GM18951 (cell line): ENCODE measurements at regions not wholly inside any gene's neighbourhood (a gene's known extent, or its start where the extent isn't known, plus 50 kb on each side); places are given as distances from the start of the nearest gene placed in this dataset.
"Not testable (repeated sequence)": the region's sequence is repeated elsewhere in the genome, so short reads cannot be mapped to it uniquely, and the experiment has no call there.

Experiments
- POLR2A ChIP-seq: IDR thresholded peaks from 4 replicates; pipeline ENCODE4 v1.6.1; 2011; ENCODE audit warnings: mild to moderate bottlenecking; ENCODE audit not compliant: insufficient read length, insufficient read depth; ENCODE audit errors: extremely low read depth
- in situ Hi-C: fragments of 300-500 bp; cut with MboI; formaldehyde crosslinking; loops from one replicate; pipeline ENCODE4 v1.12.0; 2022; ENCODE audit warnings: low sequenced_read_pairs, mixed read lengths, inconsistent platforms; ENCODE audit not compliant: unreplicated experiment

DNA sequence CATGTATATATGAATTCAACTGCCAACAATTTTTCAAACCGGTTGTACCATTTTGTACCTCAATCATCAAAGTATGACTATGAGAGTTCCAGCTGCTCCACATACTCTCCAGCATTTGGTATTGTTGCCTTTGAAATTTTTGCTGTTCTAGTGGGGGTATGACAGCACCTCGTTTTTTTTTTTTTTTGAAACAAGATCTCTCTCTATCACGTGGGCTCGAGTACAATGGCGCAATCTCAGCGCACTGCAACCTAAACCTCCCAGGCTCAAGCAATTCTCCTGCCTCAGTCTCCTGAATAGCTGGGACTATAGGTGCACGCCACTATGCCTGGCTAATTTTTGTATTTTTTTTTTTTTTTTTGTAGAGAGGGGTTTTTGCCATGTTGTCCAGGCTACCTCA, 144.7 kb upstream of the JARID2 start:
- no peak for TF ChIP-seq POLR2A
- in situ Hi-C loops = no loop called here

- in situ Hi-C loops = no loop called here
Observed at GRCh38 chr6:15102241-15102640, 143.6 kb upstream of the JARID2 start.

GRCh38 chr6:15106958-15107643, 138.8 kb upstream of the JARID2 start:
- no peak for TF ChIP-seq POLR2A
- in situ Hi-C loops = no loop called here

More at GRCh38 chr6:15102241-15102640, 143.6 kb upstream of the JARID2 start:
- no peak for TF ChIP-seq POLR2A

DNA sequence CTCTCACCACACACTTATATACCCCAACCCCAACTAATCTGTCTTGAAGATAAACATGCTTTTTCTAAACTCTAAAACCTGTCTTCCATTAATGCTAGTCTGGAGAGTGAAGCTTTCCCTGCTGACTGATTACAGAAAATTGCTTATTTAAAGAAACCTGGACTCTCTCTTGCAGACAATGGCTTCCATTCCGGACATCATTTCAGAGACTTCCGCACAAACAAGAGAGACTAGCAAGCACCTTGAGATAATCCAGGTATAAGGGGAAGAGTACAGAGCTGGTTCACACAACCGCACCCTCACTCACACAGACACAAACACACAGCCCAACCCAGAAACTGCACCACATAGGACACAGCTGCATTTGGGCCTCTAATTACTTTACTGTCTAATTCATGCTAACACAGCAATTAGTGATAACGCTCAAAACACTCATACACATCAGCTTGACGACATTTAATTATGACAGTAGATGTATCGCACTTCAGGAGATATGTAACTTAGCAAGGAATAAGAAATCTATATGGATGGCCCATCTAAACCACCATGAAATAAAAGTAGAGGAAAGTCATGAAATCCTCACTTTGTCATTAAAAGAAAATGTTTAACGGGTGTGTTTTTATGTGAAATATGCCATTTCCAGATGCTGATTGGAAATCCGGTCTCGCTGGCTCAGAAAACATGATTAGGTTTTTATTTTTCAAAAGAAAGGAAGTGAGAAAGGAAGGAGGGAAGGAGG, 138.1 kb upstream of the JARID2 start:
- in situ Hi-C loops = no loop called here
- TF ChIP-seq POLR2A = no peak

DNA sequence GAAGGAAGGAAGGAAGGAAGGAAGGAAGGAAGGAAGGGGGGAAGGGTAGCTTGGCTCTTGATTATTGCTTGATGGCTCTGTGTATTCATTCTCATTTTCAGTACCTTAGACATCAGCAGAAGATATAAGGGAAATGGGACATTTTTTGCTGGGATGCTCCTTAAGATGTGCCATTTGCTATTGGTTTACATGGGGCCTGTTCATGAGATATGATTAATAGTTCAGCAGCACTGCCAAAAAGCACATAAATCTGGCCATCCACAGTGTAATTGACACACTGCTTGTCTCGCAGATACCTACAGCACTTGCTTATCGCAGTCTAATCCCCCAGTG, 137.5 kb upstream of the JARID2 start:
- no peak for TF ChIP-seq POLR2A
- in situ Hi-C loops = no loop called here

GRCh38 chr6:15109338-15110090, 136.4 kb upstream of the JARID2 start:
- TF ChIP-seq POLR2A = no peak
- in situ Hi-C loops = no loop called here

GRCh38 chr6:15110726-15111354, 135.0 kb upstream of the JARID2 start:
- no peak for TF ChIP-seq POLR2A
- in situ Hi-C loops = no loop called here

DNA sequence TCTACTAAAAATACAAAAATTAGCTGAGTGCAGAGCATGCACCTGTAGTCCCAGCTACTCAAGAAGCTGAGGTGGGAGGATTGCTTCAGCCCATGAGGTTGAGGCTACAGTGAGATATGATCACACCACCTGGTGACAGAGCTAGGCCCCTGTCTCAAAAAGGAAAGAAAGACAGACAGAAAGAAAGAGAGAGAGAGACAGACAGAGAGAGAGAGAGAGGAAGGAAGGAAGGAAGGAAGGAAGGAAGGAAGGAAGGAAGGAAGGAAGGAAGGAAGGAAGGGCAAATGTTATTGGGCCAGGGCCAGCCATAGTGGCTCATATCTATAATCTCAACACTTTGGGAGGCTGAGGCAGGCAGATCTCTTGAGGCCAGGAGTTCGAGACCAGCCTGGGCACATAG, 134.3 kb upstream of the JARID2 start:
- in situ Hi-C loops = not testable (repeated sequence)

DNA sequence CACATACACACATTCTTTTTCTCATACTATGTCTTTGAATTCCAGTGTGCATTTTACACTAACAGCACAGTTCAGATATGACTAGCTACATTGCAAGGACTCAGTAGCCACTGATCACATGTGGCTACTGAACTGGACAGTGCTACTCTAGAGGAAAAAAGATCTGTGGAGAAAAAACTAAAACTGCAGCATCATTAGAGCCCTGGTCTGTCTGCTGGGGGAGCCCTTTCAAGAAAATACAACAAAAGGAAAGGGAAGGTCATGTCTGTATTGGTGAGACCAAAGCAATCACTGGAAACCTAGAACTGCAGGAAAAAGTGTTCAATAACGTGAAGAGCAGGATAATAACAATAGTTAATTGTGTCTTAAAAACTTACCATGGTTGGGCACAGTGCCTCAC, 132.3 kb upstream of the JARID2 start:
- in situ Hi-C loops = no loop called here
- no peak for TF ChIP-seq POLR2A

GRCh38 chr6:15114061-15114460, 131.8 kb upstream of the JARID2 start:
- in situ Hi-C loops = no loop called here
- no peak for TF ChIP-seq POLR2A

DNA sequence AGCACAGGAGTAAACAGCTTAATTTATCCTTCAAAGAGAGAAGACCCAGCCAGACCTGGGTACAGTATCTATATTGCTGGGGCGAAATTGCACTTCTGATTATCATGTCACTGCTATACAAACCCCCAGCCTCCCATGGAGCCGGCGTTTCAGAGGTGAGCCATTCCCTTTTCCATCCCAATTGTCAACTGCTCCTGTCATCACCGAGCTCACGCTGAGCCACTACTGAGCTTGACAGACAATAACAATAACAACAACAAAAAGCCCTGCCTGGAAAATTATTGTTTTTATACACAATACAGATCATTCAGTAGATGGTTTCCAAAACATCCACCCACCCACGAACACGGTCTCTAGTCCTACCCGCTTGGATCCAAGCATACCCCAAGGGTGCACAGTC, 129.0 kb upstream of the JARID2 start:
- no peak for TF ChIP-seq POLR2A
- in situ Hi-C loops = no loop called here

GRCh38 chr6:15121443-15121842, 124.4 kb upstream of the JARID2 start:
- in situ Hi-C loops = no loop called here
- no peak for TF ChIP-seq POLR2A

DNA sequence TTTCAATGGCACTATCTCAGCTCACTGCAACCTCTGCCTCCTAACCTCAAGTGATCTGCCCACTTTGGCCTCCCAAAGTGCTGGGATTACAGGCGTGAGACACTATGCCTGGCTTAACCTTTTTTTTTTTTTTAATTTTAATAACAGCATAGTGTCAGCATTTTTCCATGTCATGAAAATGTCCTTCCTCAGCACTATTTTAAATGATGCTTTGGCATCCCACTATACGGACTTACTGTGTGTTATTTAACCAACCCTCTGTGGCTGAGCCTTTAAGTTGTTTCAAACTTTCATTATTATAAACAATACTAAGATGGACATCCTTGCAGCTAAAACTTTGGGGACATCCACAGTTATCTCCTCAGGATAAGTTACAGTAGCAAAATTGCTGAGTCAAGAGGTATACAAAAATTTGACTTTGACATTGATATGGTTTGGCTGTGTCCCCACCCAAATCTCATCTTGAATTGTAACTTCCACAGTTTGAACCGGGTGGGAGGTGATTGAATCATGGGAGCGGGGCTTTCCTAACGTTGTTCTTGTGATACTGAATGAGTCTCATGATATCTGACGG, 123.8 kb upstream of the JARID2 start:
- in situ Hi-C loops = no loop called here
- no peak for TF ChIP-seq POLR2A
